Stomach (tissue), 8 donors: ENCODE measurements at regions not wholly inside any gene's neighbourhood (a gene's known extent, or its start where the extent isn't known, plus 50 kb on each side); places are given as distances from the start of the nearest gene placed in this dataset.
A peak's percentile ranks its signal among the peaks of the same experiment; 100 is the strongest.

ENCODE experiments used
- DNase-seq, 2 donors: peaks; one replicate each; pipeline versions ENCODE4 v3.0.0 to v3.0.0-alpha.2; 2013 to 2019
- H3K27ac ChIP-seq, 5 donors: fragments of 200-600 bp in 4 of 5; sonication (generic) in 4 of 5; one replicate each; pipeline ENCODE4 v1.5.1; 2013 to 2019; ENCODE audit warnings: mild to moderate bottlenecking in 1 of 5, moderate library complexity in 1 of 5
- H3K27me3 ChIP-seq, 3 donors: fragments of 200-600 bp; sonication (generic); one replicate each; pipeline ENCODE4 v1.5.1; 2017 to 2019; ENCODE audit warnings: mixed run types in 1 of 3
- H3K36me3 ChIP-seq, 4 donors: fragments of 200-600 bp; sonication (generic); 1 replicate in 3 of 4; 2 replicates in 1 of 4; pipeline ENCODE4 v1.5.1; 2016 to 2019
- H3K4me1 ChIP-seq, 4 donors: fragments of 200-600 bp; sonication (generic); one replicate each; pipeline ENCODE4 v1.5.1; 2016 to 2019
- H3K4me3 ChIP-seq, 4 donors: fragments of 200-600 bp; sonication (generic) in 3 of 4; one replicate each; pipeline ENCODE4 v1.5.1; 2016 to 2019; ENCODE audit warnings: mild to moderate bottlenecking in 1 of 4
- H3K9me3 ChIP-seq, 4 donors: fragments of 200-600 bp; sonication (generic); one replicate each; pipeline ENCODE4 v1.5.1; 2016 to 2019
- CTCF ChIP-seq, 7 experiments: fragments of 450-650 bp in 4 of 7; fragments of 200-600 bp in 3 of 7; sonication (generic) in 3 of 7; IDR thresholded peaks; one replicate each; pipeline ENCODE4 v1.5.1; 2016 to 2019; ENCODE audit warnings: antibody characterized with exemption in 7 of 7, control low read depth in 2 of 7, mild to moderate bottlenecking in 1 of 7
- EP300 ChIP-seq: sonication (generic); formaldehyde crosslinking; IDR thresholded peaks from one replicate; pipeline ENCODE4 v1.6.1; 2017; ENCODE audit warnings: antibody characterized with exemption
- POLR2A ChIP-seq, 4 donors: fragments of 450-650 bp; IDR thresholded peaks; one replicate each; pipeline ENCODE4 v1.6.1; 2016; ENCODE audit warnings: antibody characterized with exemption in 4 of 4, control low read depth in 2 of 4, mild to moderate bottlenecking in 1 of 4, moderate library complexity in 1 of 4
- POLR2AphosphoS5 ChIP-seq, 3 donors: sonication (generic); formaldehyde crosslinking; IDR thresholded peaks; one replicate each; pipeline ENCODE4 v1.6.1; 2016; ENCODE audit warnings: antibody characterized with exemption in 3 of 3
- WGBS, 5 donors: extraction: QIAGEN DNeasy Blood & Tissue Kit in 3 of 5; methylation state at CpG; one replicate each; pipeline versions ENCODE4 v1.1.5 to v1.1.7; 2013 to 2018; 5-methylcytosine and 5-hydroxymethylcytosine counted together
- intact Hi-C: fragments of 100-400 bp; cut with DNase I; formaldehyde crosslinking; loops from one replicate; pipeline ENCODE4 v1.15.1; 2023; ENCODE audit warnings: low total_unique reads
- donor health status: healthy with polysubstance abuse.
- donor health status: Bipolar disorder and iron deficiency.
- donor health status: healthy.

- Histone ChIP-seq H3K27me3 (peaks cover 0 to 27% (median 0%) of the 10 kb centered on the region in 3 donors), H3K4me1 (no peaks in the 10 kb centered on the region), H3K9me3 (peaks cover 0 to 21% (median 4%) of the 10 kb centered on the region in 4 donors), H3K4me3 (no peak overlapping the region), H3K27ac (peak overlapping the region in 2 of 5 donors; percentile 3 to 17), H3K36me3 (no peaks in the 10 kb centered on the region)
- no peak for DNase-seq
- no peak for TF ChIP-seq EP300
- TF ChIP-seq POLR2A (IDR thresholded peaks at IDR 0.05): no peak
- TF ChIP-seq CTCF (IDR thresholded peaks at IDR 0.05): no peak
- no peak for TF ChIP-seq POLR2AphosphoS5 (IDR thresholded peaks at IDR 0.05)
- intact Hi-C loops: no loop called here
- WGBS, 5 donors: 37 to 42% (median 39%) methylated on average over 13 of the region's 13 CpGs
These were observed 169.2 kb upstream of the TSHZ3 start for GRCh38 chr19:31518216-31519020.

- Histone ChIP-seq H3K9me3 (peaks cover under 1 to 21% (median 4%) of the 10 kb centered on the region in 4 donors), H3K27ac (peak overlapping the region in 1 of 5 donors; percentile 3), H3K4me1 (no peaks in the 10 kb centered on the region), H3K36me3 (no peaks in the 10 kb centered on the region), H3K4me3 (no peak overlapping the region), H3K27me3 (peaks cover 0 to 27% (median 0%) of the 10 kb centered on the region in 3 donors)
- DNase-seq: peak in 1 of 2 donors; percentile 11
- 25 to 36% (median 33%) methylated on average over 3 of the region's 3 CpGs for WGBS, 5 donors
- intact Hi-C loops: no loop called here
- no peak for TF ChIP-seq POLR2A (IDR thresholded peaks at IDR 0.05)
- no peak for TF ChIP-seq POLR2AphosphoS5 (IDR thresholded peaks at IDR 0.05)
- TF ChIP-seq EP300: no peak
- TF ChIP-seq CTCF (IDR thresholded peaks at IDR 0.05): no peak
These were observed 170.0 kb upstream of the TSHZ3 start for GRCh38 chr19:31519256-31519655.

- no peak for TF ChIP-seq POLR2AphosphoS5 (IDR thresholded peaks at IDR 0.05)
- TF ChIP-seq POLR2A (IDR thresholded peaks at IDR 0.05): no peak
- no peak for TF ChIP-seq EP300
- TF ChIP-seq CTCF (IDR thresholded peaks at IDR 0.05): no peak
- peaks cover 0 to 27% (median 0%) of the 10 kb centered on the region in 3 donors for H3K27me3 ChIP-seq
- no peaks in the 10 kb centered on the region for H3K36me3 ChIP-seq
- intact Hi-C loops: no loop called here
- no peak overlapping the region for H3K27ac ChIP-seq
- WGBS, 5 donors: 76 to 92% (median 86%) methylated on average over 1 of the region's 1 CpG
- H3K9me3 ChIP-seq: peaks cover 3 to 26% (median 6%) of the 10 kb centered on the region in 4 donors
- no peak for DNase-seq
- no peaks in the 10 kb centered on the region for H3K4me1 ChIP-seq
- H3K4me3 ChIP-seq: no peak overlapping the region
These were observed 170.7 kb upstream of the TSHZ3 start for GRCh38 chr19:31519908-31520307.

GRCh38 chr19:31520633-31521032 lies 171.4 kb upstream of the TSHZ3 start:
- intact Hi-C loops: no loop called here
- Histone ChIP-seq H3K9me3 (peaks cover 8 to 34% (median 12%) of the 10 kb centered on the region in 4 donors), H3K4me1 (no peaks in the 10 kb centered on the region), H3K4me3 (no peak overlapping the region), H3K36me3 (no peaks in the 10 kb centered on the region), H3K27me3 (peaks cover 0 to 26% (median 0%) of the 10 kb centered on the region in 3 donors), H3K27ac (no peak overlapping the region)
- TF ChIP-seq POLR2AphosphoS5 (IDR thresholded peaks at IDR 0.05): no peak
- no peak for TF ChIP-seq POLR2A (IDR thresholded peaks at IDR 0.05)
- no peak for TF ChIP-seq EP300
- no peak for TF ChIP-seq CTCF (IDR thresholded peaks at IDR 0.05)
- no peak for DNase-seq
